Trophoblast cell (in vitro differentiated cells and primary cell): ENCODE measurements at regions not wholly inside any gene's neighbourhood (a gene's known extent, or its start where the extent isn't known, plus 50 kb on each side); places are given as distances from the start of the nearest gene placed in this dataset.

ENCODE experiments used
- DNase-seq, 2 donors: peaks; one replicate each; pipeline ENCODE4 v3.0.0-alpha.2; 2016
- H2AFZ ChIP-seq: 2 replicates; pipeline ENCODE4 v1.6.1; 2013; ENCODE audit warnings: low read length, moderate library complexity, mild to moderate bottlenecking; ENCODE audit not compliant: insufficient read depth, poor library complexity
- H2AK5ac ChIP-seq: 2 replicates; pipeline ENCODE4 v1.6.1; 2013; ENCODE audit warnings: mild to moderate bottlenecking, low read length
- H2BK120ac ChIP-seq: 2 replicates; pipeline ENCODE4 v1.6.1; 2013; ENCODE audit warnings: low read length, mild to moderate bottlenecking, moderate library complexity; ENCODE audit not compliant: insufficient read depth, poor library complexity
- H2BK12ac ChIP-seq: 2 replicates; pipeline ENCODE4 v1.6.1; 2013; ENCODE audit warnings: mild to moderate bottlenecking, low read length, moderate library complexity
- H2BK5ac ChIP-seq: 2 replicates; pipeline ENCODE4 v1.6.1; 2013; ENCODE audit warnings: low read length, low read depth, moderate library complexity, mild to moderate bottlenecking; ENCODE audit not compliant: poor library complexity
- H3K14ac ChIP-seq: 2 replicates; pipeline ENCODE4 v1.6.1; 2013; ENCODE audit warnings: mild to moderate bottlenecking, low read length
- H3K18ac ChIP-seq: 2 replicates; pipeline ENCODE4 v1.6.1; 2013; ENCODE audit warnings: mild to moderate bottlenecking, low read length
- H3K23ac ChIP-seq: 2 replicates; pipeline ENCODE4 v1.6.1; 2013; ENCODE audit warnings: low read length
- H3K27ac ChIP-seq: 2 replicates; pipeline ENCODE4 v1.5.1; 2013; ENCODE audit warnings: low read depth, mild to moderate bottlenecking, inconsistent platforms, low read length, moderate library complexity
- H3K27me3 ChIP-seq: 2 replicates; pipeline ENCODE4 v1.6.1; 2013; ENCODE audit warnings: inconsistent platforms, mild to moderate bottlenecking, low read length, moderate library complexity; ENCODE audit not compliant: insufficient read depth
- H3K36me3 ChIP-seq, 2 experiments: 1 replicate in 1 of 2; 2 replicates in 1 of 2; pipeline ENCODE4 v1.6.1; 2013; ENCODE audit warnings: low read length in 2 of 2, mild to moderate bottlenecking in 2 of 2, moderate library complexity in 1 of 2; ENCODE audit not compliant: insufficient read depth in 2 of 2, control insufficient read depth in 1 of 2
- H3K4ac ChIP-seq: 2 replicates; pipeline ENCODE4 v1.6.1; 2013; ENCODE audit warnings: low read depth, mild to moderate bottlenecking, low read length, moderate library complexity
- H3K4me1 ChIP-seq, 2 experiments: 1 replicate in 1 of 2; 2 replicates in 1 of 2; pipeline ENCODE4 v1.6.1; 2013; ENCODE audit warnings: low read length in 2 of 2, mild to moderate bottlenecking in 2 of 2, moderate library complexity in 1 of 2; ENCODE audit not compliant: insufficient read depth in 2 of 2, control insufficient read depth in 1 of 2
- H3K4me2 ChIP-seq: 2 replicates; pipeline ENCODE4 v1.6.1; 2013; ENCODE audit warnings: inconsistent platforms, mild to moderate bottlenecking, low read length, moderate library complexity
- H3K4me3 ChIP-seq: 2 replicates; pipeline ENCODE4 v1.5.1; 2013; ENCODE audit warnings: mild to moderate bottlenecking, low read depth, low read length, inconsistent platforms
- H3K79me1 ChIP-seq: one replicate; pipeline ENCODE4 v1.6.1; 2013; ENCODE audit warnings: low read length
- H3K79me2 ChIP-seq: 2 replicates; pipeline ENCODE4 v1.6.1; 2013; ENCODE audit warnings: low read length, mild to moderate bottlenecking; ENCODE audit not compliant: control insufficient read depth, insufficient read depth, poor library complexity
- H3K9ac ChIP-seq: 2 replicates; pipeline ENCODE4 v1.6.1; 2013; ENCODE audit warnings: mild to moderate bottlenecking, low read length
- H3K9me3 ChIP-seq: 2 replicates; pipeline ENCODE4 v1.6.1; 2013; ENCODE audit warnings: low read depth, mild to moderate bottlenecking, control low read depth, inconsistent platforms, low read length; ENCODE audit not compliant: insufficient read depth
- H4K12ac ChIP-seq: 2 replicates; pipeline ENCODE4 v1.6.1; 2013; ENCODE audit warnings: low read depth, mild to moderate bottlenecking, low read length, moderate library complexity
- H4K8ac ChIP-seq: 2 replicates; pipeline ENCODE4 v1.6.1; 2013; ENCODE audit warnings: low read depth, mild to moderate bottlenecking, low read length, moderate library complexity
- H4K91ac ChIP-seq: one replicate; pipeline ENCODE4 v1.6.1; 2013; ENCODE audit warnings: low read depth, mild to moderate bottlenecking, low read length, moderate library complexity
- whole genome bisulfite sequencing: extraction: QIAGEN DNeasy Blood & Tissue Kit; methylation state at CpG from one replicate; pipeline ENCODE4 v1.1.7; 2013; ENCODE audit warnings: missing lambda C conversion rate; ENCODE audit not compliant: insufficient read length, insufficient coverage; ENCODE audit errors: extremely low coverage; 5-methylcytosine and 5-hydroxymethylcytosine counted together

GRCh38 chr1:95957748-95958147 is 723.7 kb downstream of the RWDD3 start:
- peak in 1 of 2 donors; percentile 59 for DNase-seq

DNA sequence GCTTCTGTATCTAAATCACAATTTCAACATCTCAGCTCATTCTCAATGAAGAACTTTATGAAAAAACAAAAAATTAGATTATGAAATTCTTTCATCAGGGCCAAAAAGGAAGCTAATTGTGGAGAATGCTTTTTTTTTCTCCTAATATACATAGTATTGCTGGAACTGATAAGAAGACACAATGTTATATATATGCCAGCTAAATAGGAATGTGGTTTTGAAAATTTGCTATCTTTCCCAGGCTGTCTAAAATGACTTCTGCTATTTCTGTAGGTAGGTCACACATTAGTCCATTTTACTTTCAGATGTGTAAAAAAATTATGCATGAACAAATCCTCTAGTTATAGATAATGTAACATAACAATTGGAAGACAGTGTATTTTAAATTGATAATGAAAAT is 732.9 kb downstream of the RWDD3 start:
- no peak overlapping the region for H2AFZ ChIP-seq
- no peak overlapping the region for H3K14ac ChIP-seq
- no peaks in the 10 kb centered on the region for H3K79me1 ChIP-seq
- no peak overlapping the region for H2BK12ac ChIP-seq
- H4K91ac ChIP-seq = no peak overlapping the region
- no peak overlapping the region for H3K23ac ChIP-seq
- H3K79me2 ChIP-seq = no peaks in the 10 kb centered on the region
- DNase-seq = no peak
- no peaks in the 10 kb centered on the region for H3K36me3 ChIP-seq
- H3K27ac ChIP-seq = no peak overlapping the region
- H3K9me3 ChIP-seq = no peaks in the 10 kb centered on the region
- no peak overlapping the region for H3K18ac ChIP-seq
- H3K4me2 ChIP-seq = no peak overlapping the region
- no peak overlapping the region for H4K8ac ChIP-seq
- no peak overlapping the region for H2AK5ac ChIP-seq
- H3K4ac ChIP-seq = no peak overlapping the region
- H4K12ac ChIP-seq = no peak overlapping the region
- no peak overlapping the region for H2BK120ac ChIP-seq
- H3K9ac ChIP-seq = no peak overlapping the region
- no peak overlapping the region for H2BK5ac ChIP-seq
- no peaks in the 10 kb centered on the region for H3K4me1 ChIP-seq
- H3K4me3 ChIP-seq = no peak overlapping the region
- H3K27me3 ChIP-seq = no peaks in the 10 kb centered on the region

More at GRCh38 chr1:95957748-95958147, 723.7 kb downstream of the RWDD3 start:
- Histone ChIP-seq H2AK5ac (no peak overlapping the region), H2BK120ac (no peak overlapping the region), H3K18ac (no peak overlapping the region), H3K79me2 (no peaks in the 10 kb centered on the region), H4K8ac (no peak overlapping the region), H3K4me2 (no peak overlapping the region), H4K12ac (no peak overlapping the region), H3K79me1 (no peaks in the 10 kb centered on the region), H2BK12ac (no peak overlapping the region), H3K27ac (no peak overlapping the region), H3K4me1 (no peaks in the 10 kb centered on the region), H3K4me3 (no peak overlapping the region), H3K14ac (no peak overlapping the region), H3K9me3 (no peaks in the 10 kb centered on the region), H4K91ac (no peak overlapping the region), H2AFZ (no peak overlapping the region), H3K27me3 (no peaks in the 10 kb centered on the region), H2BK5ac (no peak overlapping the region), H3K23ac (no peak overlapping the region), H3K36me3 (no peaks in the 10 kb centered on the region), H3K9ac (no peak overlapping the region), H3K4ac (no peak overlapping the region)
- WGBS = no CpG with 5 or more reads among the region's 1 CpG

- DNase-seq = no peak
- Histone ChIP-seq H3K79me2 (no peaks in the 10 kb centered on the region), H3K36me3 (no peaks in the 10 kb centered on the region), H2AFZ (no peak overlapping the region), H2BK120ac (no peak overlapping the region), H3K27me3 (no peaks in the 10 kb centered on the region), H3K79me1 (no peaks in the 10 kb centered on the region), H3K9me3 (no peaks in the 10 kb centered on the region), H3K4me1 (peaks cover 4 to 6% of the 10 kb centered on the region in 2 experiments), H3K4me3 (no peak overlapping the region), H3K18ac (no peak overlapping the region), H3K14ac (no peak overlapping the region), H2AK5ac (no peak overlapping the region), H4K8ac (no peak overlapping the region), H2BK5ac (no peak overlapping the region), H3K4ac (no peak overlapping the region), H3K27ac (no peak overlapping the region), H4K12ac (no peak overlapping the region), H3K23ac (no peak overlapping the region), H3K4me2 (no peak overlapping the region), H2BK12ac (no peak overlapping the region), H4K91ac (no peak overlapping the region), H3K9ac (no peak overlapping the region)
These were observed 740.6 kb downstream of the RWDD3 start for GRCh38 chr1:95974586-95974985.

GRCh38 chr1:95982711-95983110 is 738.9 kb upstream of the PTBP2 start:
- Histone ChIP-seq H3K18ac (no peak overlapping the region), H4K91ac (no peak overlapping the region), H4K8ac (no peak overlapping the region), H2BK12ac (no peak overlapping the region), H3K23ac (no peak overlapping the region), H3K14ac (no peak overlapping the region), H3K79me2 (no peaks in the 10 kb centered on the region), H4K12ac (no peak overlapping the region), H2BK120ac (no peak overlapping the region), H2AFZ (no peak overlapping the region), H2BK5ac (no peak overlapping the region), H3K27me3 (no peaks in the 10 kb centered on the region), H3K79me1 (no peaks in the 10 kb centered on the region), H2AK5ac (no peak overlapping the region), H3K9ac (no peak overlapping the region), H3K9me3 (no peaks in the 10 kb centered on the region), H3K4me1 (no peaks in the 10 kb centered on the region), H3K27ac (no peak overlapping the region), H3K4me2 (no peak overlapping the region), H3K36me3 (no peaks in the 10 kb centered on the region), H3K4me3 (no peak overlapping the region), H3K4ac (no peak overlapping the region)
- DNase-seq = no peak

DNA sequence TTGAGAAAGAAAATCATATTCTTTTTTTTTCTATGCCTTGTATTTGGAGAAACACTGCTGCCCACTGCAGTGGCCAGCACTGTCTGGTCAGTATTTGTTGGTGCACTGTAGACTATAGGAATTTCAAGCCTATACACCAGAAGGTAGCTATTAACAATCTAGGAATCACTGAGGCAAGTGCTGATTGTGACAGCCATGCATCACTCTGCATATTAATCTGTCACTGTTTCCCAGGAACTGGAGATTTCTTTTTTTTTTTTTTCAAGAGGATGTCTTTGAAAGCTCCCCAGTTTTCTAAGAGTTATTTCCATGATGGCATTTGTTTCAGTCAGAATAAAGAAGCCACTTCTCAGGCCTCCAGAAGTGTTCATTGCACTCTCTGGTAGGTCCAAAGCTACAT is 737.8 kb upstream of the PTBP2 start:
- Histone ChIP-seq H2AK5ac (no peak overlapping the region), H3K4ac (no peak overlapping the region), H3K18ac (no peak overlapping the region), H3K23ac (no peak overlapping the region), H3K4me3 (no peak overlapping the region), H2BK120ac (no peak overlapping the region), H3K27me3 (no peaks in the 10 kb centered on the region), H3K9ac (no peak overlapping the region), H3K14ac (no peak overlapping the region), H3K79me1 (no peaks in the 10 kb centered on the region), H4K12ac (no peak overlapping the region), H2BK5ac (no peak overlapping the region), H3K79me2 (no peaks in the 10 kb centered on the region), H3K9me3 (no peaks in the 10 kb centered on the region), H3K4me2 (no peak overlapping the region), H3K4me1 (no peaks in the 10 kb centered on the region), H4K91ac (no peak overlapping the region), H2AFZ (no peak overlapping the region), H3K27ac (no peak overlapping the region), H3K36me3 (no peaks in the 10 kb centered on the region), H2BK12ac (no peak overlapping the region), H4K8ac (no peak overlapping the region)
- no peak for DNase-seq
